GM12891 (cell line): ENCODE measurements at regions not wholly inside any gene's neighbourhood (a gene's known extent, or its start where the extent isn't known, plus 50 kb on each side); places are given as distances from the start of the nearest gene placed in this dataset.
"Not testable (repeated sequence)": the region's sequence is repeated elsewhere in the genome, so short reads cannot be mapped to it uniquely, and the experiment has no call there.

Experiments
- DNase-seq: peaks from one replicate; pipeline ENCODE4 v3.0.0; 2011; ENCODE audit warnings: low spot score; ENCODE audit not compliant: insufficient read length
- FAIRE-seq: peaks from 2 replicates; lab custom pipeline; 2011; peaks lifted over from hg19 to GRCh38; lab: Jason Lieb, UNC
- PAX5 ChIP-seq: IDR thresholded peaks from 2 replicates; pipeline ENCODE4 v1.6.1; 2011; ENCODE audit warnings: low read length, moderate library complexity, mild to moderate bottlenecking; ENCODE audit not compliant: insufficient read depth, severe bottlenecking
- POLR2A ChIP-seq: IDR thresholded peaks from 2 replicates; pipeline ENCODE4 v1.6.1; 2011; ENCODE audit warnings: low read depth, low read length, control low read depth
- POLR2AphosphoS5 ChIP-seq: IDR thresholded peaks from 2 replicates; pipeline ENCODE4 v1.6.1; 2011; ENCODE audit warnings: low read depth, low read length, control low read depth
- POU2F2 ChIP-seq: IDR thresholded peaks from 2 replicates; pipeline ENCODE4 v1.6.1; 2011; ENCODE audit warnings: low read depth, mild to moderate bottlenecking, control low read depth, low read length, moderate library complexity
- SPI1 ChIP-seq: IDR thresholded peaks from 2 replicates; pipeline ENCODE4 v1.6.1; 2011; ENCODE audit warnings: low read depth, low read length, control low read depth
- TAF1 ChIP-seq: IDR thresholded peaks from 2 replicates; pipeline ENCODE4 v1.6.1; 2011; ENCODE audit warnings: low read depth, low read length, control low read depth

- DNase-seq (no peak), FAIRE-seq (no peak)
- TF ChIP-seq POLR2AphosphoS5, result no peak
- no peak for TF ChIP-seq POLR2A
- TF ChIP-seq PAX5, result no peak
- TF ChIP-seq TAF1, result no peak
- no peak for TF ChIP-seq SPI1
Measured at GRCh38 chr7:24113506-24113905, 170.5 kb upstream of the NPY start.

GRCh38 chr7:24115661-24116060, 168.3 kb upstream of the NPY start:
- FAIRE-seq, result no peak
- no peak for TF ChIP-seq POLR2AphosphoS5
- no peak for TF ChIP-seq POU2F2
- TF ChIP-seq TAF1, result no peak
- no peak for TF ChIP-seq POLR2A
- no peak for TF ChIP-seq PAX5
- no peak for TF ChIP-seq SPI1
- DNase-seq, result no peak

- not testable (repeated sequence) for DNase-seq, FAIRE-seq
Measured at GRCh38 chr7:24117903-24118499, 166.0 kb upstream of the NPY start.

- no peak for DNase-seq
- TF ChIP-seq POU2F2 (no peak), PAX5 (no peak), POLR2AphosphoS5 (no peak), SPI1 (no peak), TAF1 (no peak), POLR2A (no peak)
- no peak for FAIRE-seq
Measured at GRCh38 chr7:24119852-24120251, 164.1 kb upstream of the NPY start.

- FAIRE-seq (no peak), DNase-seq (no peak)
- no peak for TF ChIP-seq SPI1
Measured at GRCh38 chr7:24123076-24123475, 160.9 kb upstream of the NPY start.

- DNase-seq, result no peak
- no peak for TF ChIP-seq POU2F2
- no peak for TF ChIP-seq PAX5
- no peak for TF ChIP-seq POLR2AphosphoS5
- no peak for TF ChIP-seq TAF1
- TF ChIP-seq POLR2A, result no peak
- TF ChIP-seq SPI1, result no peak
Measured at GRCh38 chr7:24125765-24126164, 158.2 kb upstream of the NPY start.

GRCh38 chr7:24127930-24128329, 156.1 kb upstream of the NPY start:
- DNase-seq (no peak), FAIRE-seq (no peak)
- TF ChIP-seq POLR2AphosphoS5, result no peak
- TF ChIP-seq POLR2A, result no peak
- no peak for TF ChIP-seq TAF1
- no peak for TF ChIP-seq SPI1
- no peak for TF ChIP-seq PAX5
- TF ChIP-seq POU2F2, result no peak

More at GRCh38 chr7:24125765-24126164, 158.2 kb upstream of the NPY start:
- FAIRE-seq, result no peak

GRCh38 chr7:24129597-24129996, 154.4 kb upstream of the NPY start:
- DNase-seq, result no peak
- FAIRE-seq, result no peak
- TF ChIP-seq PAX5 (no peak), TAF1 (no peak), POU2F2 (no peak), POLR2AphosphoS5 (no peak)

- TF ChIP-seq SPI1, result no peak
- TF ChIP-seq POU2F2, result no peak
- FAIRE-seq (no peak), DNase-seq (no peak)
Measured at GRCh38 chr7:24130631-24131030, 153.4 kb upstream of the NPY start.

GRCh38 chr7:24133691-24134090, 150.3 kb upstream of the NPY start:
- DNase-seq (no peak), FAIRE-seq (no peak)
- TF ChIP-seq SPI1 (no peak), POLR2A (no peak), PAX5 (no peak), POU2F2 (no peak), TAF1 (no peak), POLR2AphosphoS5 (no peak)

- FAIRE-seq (no peak), DNase-seq (no peak)
- TF ChIP-seq SPI1 (no peak), TAF1 (no peak), POU2F2 (no peak), PAX5 (no peak), POLR2AphosphoS5 (no peak), POLR2A (no peak)
Measured at GRCh38 chr7:24134535-24134934, 149.5 kb upstream of the NPY start.
